Stimulated activated CD4-positive, alpha-beta T cell treated with anti-CD3 and anti-CD28 coated beads, TNF-alpha, amount 100 ng/mL, for 24 hours (primary cell): ENCODE measurements at regions not wholly inside any gene's neighbourhood (a gene's known extent, or its start where the extent isn't known, plus 50 kb on each side); places are given as distances from the start of the nearest gene placed in this dataset.
A peak's percentile ranks its signal among the peaks of the same experiment; 100 is the strongest.
"Not testable (repeated sequence)": the region's sequence is repeated elsewhere in the genome, so short reads cannot be mapped to it uniquely, and the experiment has no call there.

Source experiments
- DNase-seq, 3 experiments: peaks; one replicate each; pipeline ENCODE4 v3.0.0-alpha.2; 2020; ENCODE audit warnings: low read depth in 3 of 3

DNA sequence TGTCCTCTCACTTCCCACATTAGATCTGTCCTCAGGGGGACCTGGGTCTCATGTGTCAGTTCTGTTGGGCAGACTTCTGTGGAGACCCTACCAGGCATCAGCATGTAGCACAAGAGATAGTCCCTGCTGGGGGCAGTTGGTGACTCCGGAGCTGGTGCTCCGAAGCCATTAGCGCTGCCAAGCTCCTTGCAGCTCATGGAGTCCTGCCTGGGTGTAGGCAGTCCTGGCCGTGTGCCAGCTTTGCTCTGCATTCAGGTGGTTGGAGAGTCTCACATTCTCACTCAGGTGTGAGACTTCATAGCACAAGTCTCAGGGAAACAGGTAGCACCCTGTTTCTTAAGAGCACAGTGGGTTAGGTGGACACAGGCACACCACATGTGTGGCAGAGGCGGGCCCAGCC is 202.3 kb downstream of the LIPI start:
- not testable (repeated sequence) for DNase-seq

DNA sequence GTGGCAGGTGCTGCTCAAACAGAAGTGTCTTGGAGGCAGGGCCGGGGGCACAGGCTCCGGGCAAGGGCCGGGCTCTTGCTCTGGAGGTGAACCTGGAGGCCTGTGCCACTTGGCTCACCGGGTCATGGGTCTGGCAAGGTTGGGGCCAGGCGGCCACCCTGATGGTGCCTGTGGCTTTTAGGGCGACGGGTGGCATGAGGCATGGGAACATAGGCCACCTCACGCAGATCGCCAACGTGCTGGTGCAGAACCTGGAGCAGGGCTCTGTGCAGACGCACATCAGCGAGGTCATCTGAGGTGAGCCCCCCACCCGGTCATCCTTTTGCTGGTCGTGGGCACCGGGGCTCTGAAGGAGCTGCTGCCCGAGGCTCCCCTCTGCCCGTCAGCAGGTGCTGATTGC is 202.7 kb downstream of the LIPI start:
- DNase-seq = not testable (repeated sequence)

DNA sequence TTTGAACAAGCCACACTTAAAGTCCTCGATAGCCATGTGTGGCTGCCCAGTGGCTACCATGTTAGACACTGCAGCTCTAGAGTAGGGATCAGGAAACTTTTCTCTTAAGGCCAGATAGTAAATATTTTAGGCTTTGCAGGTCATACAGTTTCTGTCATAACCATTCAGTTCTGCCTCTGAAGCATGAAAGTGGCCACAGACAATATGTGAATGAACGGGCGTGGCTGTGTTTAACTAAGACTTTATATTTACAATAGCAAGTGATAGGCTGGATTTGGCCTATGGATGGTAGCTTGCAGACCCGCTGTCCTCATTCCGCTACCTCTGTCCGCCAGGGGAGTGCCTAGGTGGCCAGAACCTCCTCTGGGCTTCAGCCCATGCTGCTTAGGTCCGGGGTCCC is 204.6 kb downstream of the LIPI start:
- DNase-seq = not testable (repeated sequence)

DNA sequence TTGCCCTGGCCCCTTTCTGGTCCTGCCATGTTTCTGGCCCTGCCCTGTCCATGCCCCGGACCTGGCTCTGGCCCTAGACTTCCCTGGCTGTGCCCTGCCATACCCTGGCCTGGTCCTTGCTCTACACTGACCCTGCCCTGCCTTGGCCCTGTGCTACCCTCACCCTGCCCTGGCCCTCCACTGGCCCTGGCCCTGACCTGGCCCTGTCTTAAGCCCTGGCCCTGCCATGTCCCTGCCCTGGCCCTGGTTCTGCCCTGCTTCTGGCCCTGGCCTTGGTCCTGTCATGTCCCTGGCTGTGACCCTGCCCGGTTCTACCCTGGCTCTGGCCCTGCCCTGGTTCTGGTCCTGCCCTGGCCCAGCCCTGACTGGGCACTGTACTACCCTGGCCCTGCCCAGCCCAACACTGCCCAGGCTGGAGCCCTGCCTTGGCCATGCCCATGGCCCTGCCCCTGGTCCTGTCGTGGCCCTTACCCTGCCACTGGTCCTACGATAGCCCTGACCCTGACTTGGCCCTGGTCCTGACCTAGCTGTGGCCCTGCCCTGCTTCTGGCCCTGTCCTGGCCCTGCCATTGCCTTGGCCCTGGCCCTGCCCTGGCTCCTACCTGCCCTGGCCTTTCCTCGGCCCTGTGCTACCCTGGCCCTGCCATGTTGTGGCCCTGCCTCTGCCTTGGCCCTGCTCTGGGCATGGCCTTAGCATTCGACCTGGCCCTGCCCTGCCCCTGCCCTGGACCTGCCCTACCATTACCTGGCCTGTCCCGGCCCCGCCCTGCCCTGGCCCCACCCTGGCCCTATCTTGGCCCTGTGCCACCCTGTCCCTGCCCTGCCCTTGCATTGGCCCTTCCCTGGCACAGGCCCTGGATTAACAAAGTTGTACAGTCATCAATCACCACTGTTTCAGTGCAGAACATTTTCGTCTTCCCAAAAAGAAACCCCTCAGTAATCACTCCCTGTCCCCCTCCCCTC is 223.5 kb downstream of the LIPI start:
- not testable (repeated sequence) for DNase-seq

DNA sequence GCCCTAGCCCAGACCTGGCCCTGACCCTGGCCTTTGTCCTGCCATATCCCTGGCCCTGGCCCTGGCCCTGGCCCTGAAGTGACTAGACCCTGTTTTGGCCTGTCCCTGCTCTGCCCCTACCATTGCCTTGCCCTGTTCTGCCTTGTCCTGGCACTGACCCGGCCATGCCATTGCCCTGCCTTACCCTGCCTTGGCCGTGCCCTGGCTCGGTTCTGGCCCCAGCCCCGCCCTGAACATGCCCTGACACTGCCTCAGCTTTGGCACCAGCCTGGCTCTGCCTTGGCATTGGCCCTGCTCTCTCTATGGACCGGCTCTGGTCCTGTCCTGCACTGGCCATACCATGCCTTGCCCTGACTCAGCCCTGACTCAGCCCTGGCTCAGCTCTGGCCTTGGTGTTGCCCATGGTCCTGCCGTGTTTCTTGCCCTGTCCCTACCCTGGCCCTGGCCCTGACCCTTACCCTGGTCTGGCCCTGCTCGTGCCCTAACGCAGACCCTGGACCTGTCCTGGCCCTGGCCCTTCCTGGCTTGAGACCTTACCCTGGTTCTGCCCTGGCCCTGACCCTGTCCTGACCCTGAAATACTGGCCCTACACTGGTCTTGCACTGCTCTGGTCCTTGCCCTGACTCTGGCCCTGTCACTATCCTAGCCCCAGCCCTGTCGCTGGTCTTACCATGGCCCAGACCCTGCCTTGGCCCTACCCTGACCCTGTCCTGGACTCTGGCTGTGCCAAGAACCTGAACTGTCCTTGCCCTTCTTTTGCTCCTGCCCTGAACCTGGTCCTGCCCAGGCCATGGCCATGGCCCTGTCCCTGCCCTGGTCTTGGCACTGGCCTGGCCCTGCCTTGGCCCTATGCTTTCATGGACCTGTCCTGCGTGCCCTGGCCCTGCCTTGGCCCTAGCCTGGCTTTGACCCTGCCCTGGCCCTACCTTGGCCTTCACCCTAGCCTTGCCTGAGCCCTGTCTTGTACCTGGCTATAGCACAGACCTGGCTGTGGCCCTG is 224.6 kb downstream of the LIPI start:
- DNase-seq = not testable (repeated sequence)

DNA sequence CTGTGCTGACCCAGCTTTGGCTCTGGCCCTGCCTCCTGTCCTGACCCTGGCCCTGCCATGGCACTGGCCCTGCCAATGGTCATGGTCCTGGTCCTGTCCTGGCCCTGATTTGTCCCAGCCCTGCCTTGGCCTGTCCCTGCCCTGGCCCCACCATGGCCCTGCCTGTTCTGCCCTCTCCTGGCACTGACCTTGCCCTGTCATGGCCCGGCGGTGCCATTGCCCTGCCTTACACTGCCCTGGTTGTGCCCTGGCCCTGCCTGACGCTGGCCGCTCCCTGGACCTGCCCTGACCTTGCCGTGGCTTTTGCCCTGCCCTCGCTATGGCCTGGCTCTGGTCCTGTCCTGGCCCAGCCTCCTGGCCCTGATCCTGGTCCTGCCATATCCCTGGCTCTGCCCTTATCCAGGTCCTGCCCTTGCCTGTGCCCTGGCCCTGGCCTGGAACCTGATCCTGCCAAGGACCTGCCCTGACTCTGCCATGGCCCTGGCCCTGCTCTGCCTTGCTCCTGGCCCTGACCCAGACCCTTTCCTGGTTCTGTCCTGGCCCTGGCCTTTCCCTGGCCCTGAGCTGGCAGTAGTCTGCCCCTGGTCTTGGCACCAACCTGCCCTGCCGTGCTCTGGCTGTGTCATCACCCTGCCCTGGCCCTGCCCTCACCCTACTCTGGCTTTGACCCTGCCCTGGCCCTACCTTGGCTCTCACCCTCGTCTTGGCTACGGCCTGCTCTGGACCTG is 225.5 kb downstream of the LIPI start:
- not testable (repeated sequence) for DNase-seq

DNA sequence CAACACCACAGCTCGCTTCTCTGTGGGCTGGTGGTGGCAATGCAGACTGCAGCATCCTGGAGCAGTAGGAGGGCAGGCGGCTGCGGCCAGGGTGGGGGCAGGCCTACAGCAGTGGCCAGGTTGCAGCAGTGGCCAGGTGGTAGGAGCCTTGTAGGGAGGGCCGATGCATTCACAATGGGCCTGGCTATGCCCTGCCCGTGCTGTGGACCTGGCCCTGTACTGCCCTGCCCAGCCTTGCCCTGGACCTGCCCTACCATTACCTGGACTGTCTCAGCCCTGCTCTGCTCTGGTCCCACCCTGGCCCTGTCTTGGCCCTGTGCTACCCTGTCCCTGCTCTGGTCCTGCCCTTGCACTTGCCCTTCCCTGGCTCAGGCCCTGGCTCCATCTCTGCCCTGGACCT is 226.0 kb downstream of the LIPI start:
- DNase-seq = not testable (repeated sequence)

DNA sequence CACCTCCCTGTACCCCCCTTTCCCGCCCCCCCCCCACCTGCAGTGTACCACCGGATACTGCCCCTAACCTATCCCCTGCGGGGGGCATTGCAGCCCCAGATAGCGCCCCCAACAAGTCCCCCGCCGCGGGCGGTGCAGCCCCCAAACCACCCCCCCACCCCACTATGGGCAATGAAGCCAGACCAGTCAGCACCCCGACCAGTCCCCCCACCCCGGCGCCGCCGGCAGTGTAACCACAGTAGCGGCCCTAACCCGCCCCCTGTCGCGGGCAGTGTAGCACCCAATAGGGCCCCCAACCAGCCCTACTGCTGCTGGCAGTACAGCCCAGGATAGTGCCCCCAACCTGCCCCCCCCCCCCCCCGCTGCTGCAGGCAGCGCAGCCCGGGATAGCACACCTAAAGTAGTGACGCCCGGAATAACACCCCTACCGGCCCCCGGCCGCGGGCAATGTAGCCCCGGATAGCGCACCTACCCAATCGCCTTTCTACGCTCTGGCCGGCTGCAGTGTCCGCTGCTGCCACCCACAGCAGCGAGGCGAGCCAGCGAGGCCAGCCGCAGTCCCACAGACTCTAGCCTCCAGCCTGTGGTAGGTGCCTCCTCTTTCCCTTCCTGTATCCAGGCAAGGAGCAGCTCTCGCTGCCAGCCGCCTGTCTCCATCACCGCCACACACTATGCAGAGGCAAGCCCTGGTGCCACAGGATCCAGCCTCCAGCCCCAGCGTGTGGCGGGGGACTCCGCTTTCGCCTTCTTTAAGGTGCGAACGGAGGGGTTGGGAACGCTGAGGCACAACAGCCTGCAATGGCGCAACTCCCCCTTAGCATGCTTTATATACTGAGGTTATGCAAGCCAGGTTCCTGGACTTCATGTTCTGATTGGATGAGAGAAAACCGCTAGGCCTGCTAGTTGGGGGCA is 229.3 kb downstream of the LIPI start:
- not testable (repeated sequence) for DNase-seq

DNA sequence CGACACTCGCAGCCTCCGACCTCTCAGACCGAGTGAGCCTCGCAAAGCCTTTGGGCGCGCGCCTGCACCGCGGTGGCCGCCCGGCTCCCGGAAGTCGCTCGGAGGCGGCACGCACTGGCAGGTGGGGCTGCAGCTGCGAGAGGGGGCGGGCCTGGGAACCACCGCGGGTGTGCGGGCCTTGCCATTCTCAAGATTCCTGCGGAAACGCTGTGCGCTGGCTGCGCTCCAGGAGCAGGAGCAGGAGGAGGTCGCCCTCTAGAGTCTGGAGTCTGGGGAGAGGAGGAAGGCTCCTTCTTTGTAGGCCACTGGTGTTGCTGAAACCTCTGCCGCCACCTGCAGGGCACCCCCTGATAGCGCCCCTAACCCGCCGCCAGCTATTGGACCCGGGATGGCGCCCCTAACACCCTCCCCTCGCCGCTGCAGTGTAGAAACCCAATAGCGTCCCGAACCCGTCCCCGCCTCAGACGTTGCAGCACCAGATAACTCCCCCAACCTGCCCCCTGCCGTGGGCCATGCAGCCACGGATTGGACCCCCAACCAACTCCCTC is 230.6 kb downstream of the LIPI start:
- DNase-seq = peak in 2 of 3 experiments; percentile 42 to 67

DNA sequence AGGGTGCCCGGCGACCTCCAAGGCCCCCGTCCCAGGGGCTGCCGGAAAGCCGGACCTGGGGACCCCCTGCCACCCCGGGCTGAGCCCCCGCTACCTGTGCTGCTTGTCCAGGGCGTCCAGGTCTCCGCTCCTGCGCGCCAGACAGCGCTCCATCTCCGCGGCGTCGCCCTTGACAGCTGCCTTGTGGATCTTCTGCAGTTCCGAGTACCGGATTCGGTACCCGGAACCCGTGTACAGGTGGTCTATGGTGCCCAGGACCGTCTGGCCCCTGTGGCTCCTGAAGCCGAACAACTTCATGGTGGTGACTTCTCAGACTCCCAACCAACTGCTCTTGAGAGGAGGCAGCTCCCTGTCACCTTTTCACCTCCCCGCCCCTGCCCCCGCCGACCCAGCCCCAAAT is 231.1 kb downstream of the LIPI start:
- not testable (repeated sequence) for DNase-seq

DNA sequence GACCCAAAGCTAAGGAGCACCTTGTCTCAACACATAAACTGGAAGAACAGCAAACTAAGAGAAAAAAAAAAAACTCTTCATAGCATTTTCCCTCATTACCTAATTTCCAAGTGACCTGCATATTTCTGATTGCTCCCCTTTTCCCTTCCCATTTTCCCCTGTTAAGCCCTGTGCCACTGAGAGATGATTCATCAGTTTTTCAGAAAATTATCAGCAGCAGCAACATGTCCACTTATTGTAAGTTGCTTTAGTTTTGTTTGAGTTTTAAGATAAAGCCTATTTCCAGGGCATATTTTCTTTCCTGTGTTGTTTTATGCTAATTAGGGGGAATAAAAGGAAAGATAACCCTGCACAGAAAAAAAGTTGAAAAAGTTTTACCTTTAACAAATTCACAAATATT is 236.2 kb downstream of the LIPI start:
- not testable (repeated sequence) for DNase-seq

DNA sequence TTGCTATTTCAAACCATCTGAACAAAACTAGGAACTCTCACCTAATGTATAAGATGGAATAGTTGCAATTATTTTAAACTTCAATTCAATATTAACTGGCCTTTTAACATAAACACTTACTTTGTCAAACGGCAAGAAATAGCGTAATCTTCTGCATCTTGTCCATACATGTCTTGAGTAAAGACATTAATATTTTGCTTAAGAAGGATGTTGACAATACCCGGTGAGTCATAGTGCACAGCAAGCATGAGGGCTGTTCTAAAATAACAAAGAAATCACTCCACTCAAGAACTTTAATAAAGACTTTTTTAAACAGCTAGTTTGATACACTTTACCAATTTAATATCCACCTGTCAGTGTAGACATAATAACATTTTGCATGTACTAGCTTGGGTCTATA is 240.9 kb downstream of the LIPI start:
- not testable (repeated sequence) for DNase-seq

DNA sequence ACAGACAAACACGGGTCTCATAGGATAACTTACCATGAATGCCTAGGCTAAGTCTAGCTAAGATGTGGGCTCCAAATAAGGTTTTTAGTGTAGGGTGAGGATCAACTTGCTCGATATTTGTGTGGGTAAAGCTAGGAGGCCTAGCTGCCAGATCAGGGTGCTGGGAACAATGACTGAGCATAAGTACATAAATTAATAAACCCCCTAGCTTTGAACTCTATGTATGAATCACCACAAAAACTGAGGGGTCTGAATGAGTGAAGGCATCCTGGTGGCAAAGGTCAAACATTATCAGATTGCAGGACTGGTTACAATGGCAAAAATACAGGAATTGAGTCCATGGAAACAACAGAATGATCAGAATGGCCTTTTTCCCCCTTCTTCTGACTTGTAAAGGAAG is 241.8 kb downstream of the LIPI start:
- DNase-seq = not testable (repeated sequence)

DNA sequence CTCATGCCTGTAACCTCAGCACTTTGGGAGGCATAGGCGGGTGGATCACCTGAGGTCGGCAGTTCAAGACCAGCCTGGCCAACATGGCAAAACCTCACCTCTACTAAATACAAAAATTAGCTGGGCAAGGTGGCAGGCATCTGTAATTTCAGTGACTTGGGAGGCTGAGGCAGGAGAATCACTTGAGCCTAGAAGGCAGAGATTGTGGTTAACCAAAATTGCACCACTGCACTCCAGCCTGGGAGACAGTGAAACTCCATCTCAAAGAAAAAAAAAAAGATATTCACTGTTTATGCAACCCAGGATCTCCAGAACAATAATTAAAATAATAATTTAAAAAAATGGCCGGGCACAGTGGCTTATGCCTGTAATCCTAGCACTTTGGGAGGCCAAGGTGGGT is 247.5 kb downstream of the LIPI start:
- not testable (repeated sequence) for DNase-seq

DNA sequence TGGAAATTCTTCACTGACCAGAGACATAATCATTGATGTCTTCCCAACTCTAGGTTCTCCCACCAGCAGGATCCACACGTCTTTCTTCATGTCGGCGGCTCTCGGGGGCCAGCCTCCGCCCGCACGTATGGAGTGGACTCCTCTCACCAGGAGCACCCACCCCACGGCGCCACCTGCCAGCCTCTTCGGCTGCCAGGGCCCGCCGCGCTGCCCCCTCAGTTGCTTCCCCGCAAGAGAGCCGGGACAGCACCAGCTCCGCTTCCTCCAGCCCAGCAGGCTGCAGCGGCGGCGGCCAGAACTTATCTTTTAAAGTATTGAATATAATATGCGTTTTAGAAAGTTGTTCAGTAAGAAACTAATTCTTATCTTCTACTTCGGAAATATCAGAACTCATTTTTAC is 273.5 kb downstream of the LIPI start:
- no peak for DNase-seq

DNA sequence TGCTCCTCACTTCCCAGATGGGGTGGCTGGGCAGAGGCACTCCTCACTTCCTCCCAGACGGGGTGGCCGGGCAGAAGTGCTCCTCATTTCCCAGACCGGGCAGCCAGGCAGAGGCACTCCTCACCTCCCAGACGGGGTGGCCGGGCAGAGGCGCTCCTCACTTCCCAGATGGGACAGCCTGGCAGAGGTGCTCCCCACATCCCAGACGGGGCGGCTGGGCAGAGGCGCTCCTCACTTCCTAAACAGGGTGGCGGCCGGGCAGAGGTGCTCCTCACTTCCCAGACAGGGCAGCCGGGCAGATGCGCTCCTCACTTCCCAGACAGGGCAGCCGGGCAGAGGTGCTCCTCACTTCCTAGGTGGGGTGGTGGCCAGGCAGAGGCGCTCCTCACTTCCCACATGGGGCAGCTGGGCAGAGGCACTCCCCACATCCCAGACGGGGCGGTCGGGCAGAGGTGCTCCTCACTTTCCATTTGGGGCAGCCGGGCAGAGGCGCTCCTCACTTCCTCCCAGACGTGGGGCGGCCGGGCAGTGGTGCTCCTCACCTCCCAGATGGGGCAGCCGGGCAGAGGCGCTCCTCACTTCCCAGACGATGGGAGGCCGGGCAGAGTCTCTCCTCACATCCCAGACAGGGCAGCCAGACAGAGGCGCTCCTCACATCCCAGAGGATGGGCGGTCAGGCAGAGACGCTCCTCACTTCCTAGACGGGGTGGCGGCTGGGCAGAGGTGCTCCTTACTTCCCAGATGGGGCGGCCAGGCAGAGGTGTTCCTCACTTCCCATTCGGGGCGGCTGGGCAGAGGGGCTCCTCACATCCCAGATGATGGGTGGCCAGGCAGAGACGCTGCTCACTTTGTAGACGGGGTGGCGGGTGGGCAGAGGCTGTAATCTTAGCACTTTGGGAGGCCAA is 274.5 kb downstream of the LIPI start:
- DNase-seq = not testable (repeated sequence)

DNA sequence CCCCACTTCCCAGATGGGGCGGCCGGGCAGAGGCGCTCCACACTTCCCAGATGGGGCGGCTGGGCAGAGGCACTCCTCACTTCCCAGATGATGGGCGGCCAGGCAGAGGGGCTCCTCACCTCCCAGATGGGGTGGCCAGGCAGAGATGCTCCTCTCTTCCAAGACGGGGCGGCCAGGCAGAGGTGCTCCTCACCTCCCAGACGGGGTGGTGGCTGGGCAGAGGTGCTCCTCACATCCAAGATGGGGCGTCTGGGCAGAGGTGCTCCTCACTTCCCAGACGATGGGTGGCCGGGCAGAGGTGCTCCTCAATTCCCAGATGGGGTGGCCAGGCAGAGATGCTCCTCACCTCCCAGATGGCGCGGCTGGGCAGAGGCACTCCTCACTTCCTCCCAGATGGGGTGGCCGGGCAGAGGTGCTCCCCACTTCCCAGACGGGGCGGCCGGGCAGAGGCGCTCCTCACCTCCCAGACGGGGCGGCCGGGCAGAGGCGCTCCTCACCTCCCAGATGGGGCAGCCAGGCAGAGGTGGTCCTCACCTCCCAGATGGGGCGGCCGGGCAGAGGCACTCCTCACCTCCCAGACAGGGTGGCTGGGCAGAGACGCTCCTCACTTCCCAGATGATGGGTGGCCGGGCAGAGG is 275.2 kb downstream of the LIPI start:
- DNase-seq = not testable (repeated sequence)

DNA sequence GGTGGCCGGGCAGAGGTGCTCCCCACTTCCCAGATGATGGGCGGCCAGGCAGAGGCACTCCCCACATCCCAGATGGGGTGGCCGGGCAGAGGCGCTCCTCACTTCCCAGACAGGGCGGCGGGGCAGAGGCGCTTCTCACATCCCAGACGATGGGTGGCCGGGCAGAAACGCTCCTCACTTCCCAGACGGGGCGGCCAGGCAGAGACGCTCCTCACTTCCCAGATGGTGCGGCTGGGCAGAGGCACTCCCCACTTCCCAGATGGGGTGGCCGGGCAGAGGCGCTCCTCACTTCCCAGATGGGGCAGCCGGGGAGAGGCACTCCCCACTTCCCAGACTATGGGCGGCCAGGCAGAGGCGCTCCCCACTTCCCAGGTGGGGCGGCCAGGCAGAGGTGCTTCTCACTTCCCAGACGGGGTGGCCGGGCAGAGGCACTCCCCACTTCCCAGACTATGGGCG is 275.8 kb downstream of the LIPI start:
- not testable (repeated sequence) for DNase-seq
